NCI-H526 treated with DMSO at 0.1 percent for 48 hours (cell line): ENCODE measurements at regions not wholly inside any gene's neighbourhood (a gene's known extent, or its start where the extent isn't known, plus 50 kb on each side); places are given as distances from the start of the nearest gene placed in this dataset.
"Not testable (repeated sequence)": the region's sequence is repeated elsewhere in the genome, so short reads cannot be mapped to it uniquely, and the experiment has no call there.

Experiments used
- DNase-seq: peaks from one replicate; lab custom pipeline; 2025; lab: John Stamatoyannopoulos, UW

- DNase-seq, result no peak
These were observed 1303.3 kb downstream of the SUCLG1 start for GRCh38 chr2:83155826-83156225.

- no peak for DNase-seq
These were observed 1315.1 kb downstream of the SUCLG1 start for GRCh38 chr2:83143946-83144345.

GRCh38 chr2:83142934-83143333, 1316.1 kb downstream of the SUCLG1 start:
- DNase-seq, result no peak

DNA sequence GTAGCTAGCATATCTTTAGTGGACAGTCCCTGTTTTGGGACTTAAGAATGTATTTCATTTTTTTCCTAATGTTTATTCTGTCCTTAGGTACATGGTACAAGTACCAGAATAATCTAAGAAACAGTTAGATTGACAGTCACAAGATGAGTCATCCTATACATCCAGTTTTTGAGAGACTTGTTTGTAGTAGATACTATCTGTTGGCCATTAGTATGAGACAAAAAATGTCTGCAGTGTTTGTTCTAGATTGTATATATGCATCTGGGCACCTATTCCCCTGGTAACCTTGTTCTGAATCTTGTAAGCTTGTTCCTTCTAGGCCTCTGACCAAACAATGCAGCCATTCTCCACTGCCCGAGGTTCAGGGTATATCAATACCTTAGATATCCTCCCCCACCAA, 1343.5 kb downstream of the SUCLG1 start:
- DNase-seq, result no peak

- no peak for DNase-seq
These were observed 1343.9 kb downstream of the SUCLG1 start for GRCh38 chr2:83115155-83115554.

DNA sequence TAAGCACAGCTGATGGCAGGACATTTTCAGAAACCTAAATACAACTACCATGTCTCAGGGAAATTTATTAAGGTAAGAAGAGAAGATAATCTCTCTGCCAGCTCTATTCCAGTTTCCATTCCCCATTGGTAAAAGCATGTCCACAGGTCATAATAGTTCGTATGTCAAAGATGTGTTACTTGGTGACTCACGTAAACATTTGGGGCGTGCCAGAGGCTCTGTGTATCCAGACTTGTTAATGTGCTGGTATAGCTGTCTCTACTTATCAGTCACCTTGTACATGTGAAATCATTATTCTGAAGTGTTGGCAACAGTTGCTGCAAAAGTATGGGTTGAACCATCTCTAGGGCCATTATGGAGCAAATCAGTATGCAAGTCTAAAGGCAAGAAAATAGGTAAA, 1345.1 kb downstream of the SUCLG1 start:
- no peak for DNase-seq

GRCh38 chr2:83112858-83113257, 1346.2 kb downstream of the SUCLG1 start:
- DNase-seq, result no peak

DNA sequence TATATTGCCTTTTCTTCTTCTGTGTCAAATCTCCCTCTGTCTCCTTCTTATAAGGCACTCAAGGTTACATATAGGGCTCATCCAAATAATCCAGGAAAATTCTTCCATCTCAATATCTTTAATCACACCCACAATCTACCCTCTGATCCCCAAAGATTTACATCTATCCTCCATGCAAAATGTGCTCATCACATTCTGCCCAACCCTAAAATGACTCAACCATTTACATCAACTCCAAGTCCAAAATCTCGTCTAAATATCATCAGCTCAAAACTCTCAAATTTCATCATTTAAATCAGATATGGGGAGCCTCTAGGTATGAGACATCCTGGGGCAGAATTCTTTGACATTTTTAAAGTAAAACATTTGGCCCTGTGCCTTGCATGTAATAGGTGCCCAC, 1349.8 kb downstream of the SUCLG1 start:
- no peak for DNase-seq

DNA sequence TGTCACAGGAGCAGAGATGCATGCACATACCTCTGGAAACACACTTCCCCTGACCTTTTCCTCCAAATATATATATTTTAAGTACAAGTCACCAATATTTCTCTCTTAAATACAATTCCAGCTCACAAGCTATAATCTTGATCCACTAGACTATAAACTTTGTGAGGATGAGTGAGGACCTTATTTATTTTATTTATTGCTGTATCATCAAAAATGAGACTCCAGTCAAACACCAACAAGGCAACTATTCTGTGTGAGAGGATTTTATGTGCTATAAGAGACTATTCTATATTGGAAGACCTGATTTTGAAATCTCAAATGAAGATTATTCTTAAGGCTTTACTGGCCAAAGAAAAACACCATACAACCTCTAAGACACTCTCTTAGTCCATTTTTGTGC, 1352.2 kb downstream of the SUCLG1 start:
- no peak for DNase-seq

GRCh38 chr2:83104202-83104601, 1354.9 kb downstream of the SUCLG1 start:
- DNase-seq, result no peak

GRCh38 chr2:83103613-83104012, 1355.5 kb downstream of the SUCLG1 start:
- no peak for DNase-seq

- DNase-seq, result not testable (repeated sequence)
These were observed 1370.0 kb downstream of the SUCLG1 start for GRCh38 chr2:83089051-83089450.

- DNase-seq, result no peak
These were observed 1373.2 kb downstream of the SUCLG1 start for GRCh38 chr2:83085869-83086268.

DNA sequence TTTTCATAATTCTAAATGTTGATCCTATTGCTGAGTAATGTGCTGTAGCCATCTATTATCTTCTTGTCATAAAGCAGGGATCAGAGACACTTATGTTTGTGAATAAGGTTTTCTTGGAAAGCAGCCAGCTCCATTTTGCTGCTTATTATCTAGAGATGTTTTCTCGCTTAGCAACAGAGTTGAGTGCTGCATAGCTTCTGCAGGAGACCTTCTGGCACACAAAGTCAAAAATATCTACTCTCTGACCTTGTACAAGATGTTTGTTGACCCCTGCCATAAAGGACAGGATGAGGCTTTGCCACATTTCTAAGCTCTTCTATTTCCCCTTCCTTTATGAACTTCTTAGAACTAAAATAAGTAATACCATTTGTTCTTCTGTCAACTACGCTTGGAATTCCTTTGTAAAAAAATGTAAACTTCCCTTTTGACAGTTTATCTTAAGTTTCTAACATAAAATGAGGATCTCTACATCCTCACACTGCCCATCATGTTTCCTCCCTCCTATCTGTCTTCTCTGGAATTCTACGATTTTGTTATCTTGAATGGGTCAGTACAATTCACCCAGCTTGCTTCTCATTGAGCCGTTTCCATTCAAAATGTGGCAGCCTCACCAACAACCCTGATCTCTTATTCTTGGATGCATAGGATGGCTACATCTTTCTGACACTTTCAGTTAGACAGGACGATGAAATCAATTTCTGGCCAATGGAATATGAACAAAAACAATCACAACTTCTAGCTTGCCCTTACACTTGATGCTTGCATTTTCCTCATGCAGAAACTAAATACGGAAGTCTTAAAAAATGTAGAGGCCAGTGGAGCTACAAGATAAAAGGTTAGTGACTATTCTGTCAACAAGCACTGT, 1377.0 kb downstream of the SUCLG1 start:
- no peak for DNase-seq

GRCh38 chr2:83079007-83079406, 1380.1 kb downstream of the SUCLG1 start:
- no peak for DNase-seq

DNA sequence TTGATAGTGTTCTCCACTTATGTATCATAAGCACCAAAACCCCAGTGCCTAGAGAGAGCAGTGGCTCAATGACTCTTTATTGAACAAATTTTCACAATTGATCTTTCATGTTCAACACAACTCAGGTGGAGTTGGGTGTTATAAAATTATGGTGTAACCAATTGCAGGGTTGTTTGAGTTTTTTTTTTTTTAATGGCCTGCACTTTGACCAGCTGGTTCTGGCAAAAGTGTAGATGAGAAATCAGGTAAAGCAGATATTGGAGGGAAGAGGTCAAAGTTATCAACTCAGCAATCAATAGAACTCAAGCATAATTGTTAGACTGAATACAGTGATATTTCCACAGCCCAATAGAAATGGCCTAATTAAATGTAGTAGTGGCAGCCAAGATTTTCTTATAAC, 1386.3 kb downstream of the SUCLG1 start:
- DNase-seq, result no peak

DNA sequence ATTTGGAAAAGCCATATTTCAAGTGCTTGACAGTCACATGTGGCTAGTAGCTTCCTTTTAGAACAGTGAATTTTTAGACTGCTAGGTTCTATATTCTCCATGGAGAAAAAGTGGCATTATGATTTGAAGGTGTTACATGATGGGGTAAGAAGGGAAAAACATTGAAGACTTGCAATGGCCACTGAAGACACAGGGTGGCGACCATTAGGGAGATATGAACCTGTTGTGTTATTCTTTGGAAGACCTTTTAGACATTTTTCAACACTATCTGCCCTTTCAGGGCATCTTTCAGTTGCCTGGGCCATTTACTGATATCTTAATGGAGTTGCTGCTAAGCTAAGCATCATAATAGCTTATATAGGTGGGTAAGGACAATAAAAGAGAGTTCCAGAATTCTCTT, 1387.2 kb downstream of the SUCLG1 start:
- DNase-seq, result no peak

DNA sequence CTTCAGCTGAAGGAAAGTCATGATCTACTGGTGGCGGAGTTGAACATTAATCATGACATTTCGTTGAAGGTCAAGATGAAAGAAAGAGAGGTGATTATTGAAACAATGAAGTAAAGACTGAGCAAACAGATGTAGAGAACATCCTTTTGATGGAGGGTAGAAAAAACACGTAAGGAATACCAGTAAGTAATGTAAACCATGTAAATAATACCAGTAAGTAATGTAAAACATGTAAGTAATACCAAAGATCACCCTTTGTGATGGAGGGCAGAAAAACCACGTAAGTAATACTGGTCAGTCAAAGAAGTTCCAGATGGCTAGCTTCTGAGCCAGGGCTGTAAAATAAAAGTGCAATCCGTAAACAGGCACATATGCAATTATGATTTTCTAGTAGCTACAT, 1387.7 kb downstream of the SUCLG1 start:
- no peak for DNase-seq

- no peak for DNase-seq
These were observed 1389.4 kb downstream of the SUCLG1 start for GRCh38 chr2:83069724-83070123.

- no peak for DNase-seq
These were observed 1390.4 kb downstream of the SUCLG1 start for GRCh38 chr2:83068714-83069113.

GRCh38 chr2:83067947-83068346, 1391.1 kb downstream of the SUCLG1 start:
- no peak for DNase-seq

DNA sequence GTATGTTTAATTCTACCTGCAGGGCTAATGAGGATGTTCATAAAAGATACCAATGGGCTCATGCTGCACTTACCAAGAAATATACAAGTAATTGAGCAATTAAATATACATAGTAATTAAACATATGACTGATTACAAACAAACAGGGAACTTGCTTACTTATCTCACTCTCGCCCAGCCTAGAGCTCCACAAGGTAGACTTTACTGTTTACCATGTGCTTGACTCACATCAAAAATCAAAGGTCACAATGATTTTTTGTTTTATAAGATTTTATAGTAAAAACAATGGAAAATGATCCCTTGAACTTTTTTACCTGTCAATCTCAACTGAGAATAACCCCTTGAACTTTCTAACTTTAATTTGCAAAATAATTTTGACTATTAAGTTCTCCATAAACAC, 1395.1 kb downstream of the SUCLG1 start:
- DNase-seq, result no peak

DNA sequence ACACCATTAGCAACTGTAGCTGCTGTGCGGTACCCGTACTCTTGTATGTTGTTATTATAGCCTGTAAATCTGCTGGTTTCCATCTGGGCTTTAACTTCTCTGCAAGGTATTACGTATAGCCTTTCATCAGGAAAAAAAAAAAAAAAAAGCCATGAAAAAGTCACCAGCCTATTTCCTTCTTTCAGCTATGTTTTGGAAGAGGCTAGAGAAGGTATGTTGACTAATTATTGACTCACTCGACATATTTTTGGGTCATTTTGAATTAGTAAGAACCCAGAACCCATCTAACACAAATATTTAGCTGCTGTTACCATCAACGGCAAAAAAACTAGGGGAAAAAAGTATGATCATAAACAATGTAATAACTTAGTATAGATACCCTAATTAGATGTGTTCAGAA, 1395.6 kb downstream of the SUCLG1 start:
- DNase-seq, result no peak

DNA sequence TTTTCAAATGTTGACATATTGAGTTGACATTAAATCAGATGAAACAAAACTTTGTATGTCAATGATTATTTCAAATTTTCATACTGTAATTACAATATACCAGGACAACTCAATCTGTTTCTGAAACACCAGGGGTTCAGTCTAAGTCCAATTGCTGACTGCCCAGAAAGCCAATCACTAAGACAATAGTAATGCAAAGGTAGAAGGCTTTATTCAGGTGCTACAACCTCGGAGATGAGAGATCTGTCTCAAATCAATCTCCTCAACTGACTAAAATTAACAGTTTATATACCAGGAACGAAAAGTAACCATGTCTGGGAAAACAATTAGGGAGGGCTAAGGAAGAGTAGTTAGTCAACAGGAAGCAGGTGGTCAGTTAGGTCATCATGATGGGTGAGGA, 1400.4 kb downstream of the SUCLG1 start:
- no peak for DNase-seq
